ENCODE measurements at regions not wholly inside any gene's neighbourhood (a gene's known extent, or its start where the extent isn't known, plus 50 kb on each side); places are given as distances from the start of the nearest gene placed in this dataset.
A peak's percentile ranks its signal among the peaks of the same experiment; 100 is the strongest.

GRCh38 chr11:112318661-112319060 lies 58.0 kb upstream of the PLET1 start:
- intact Hi-C loops (cut with DNase I; ENCODE audit: low total_unique reads): no loop called here
- Histone ChIP-seq H3K27me3 (no peaks in the 10 kb centered on the region), H3K27ac (no peak overlapping the region), H3K4me3 (no peak overlapping the region), H3K9me3 (no peaks in the 10 kb centered on the region), H3K36me3 (no peaks in the 10 kb centered on the region), H3K4me1 (peaks cover 0 to 20% of the 10 kb centered on the region in 2 donors)
- no peak for DNase-seq (ENCODE audit: low spot score in 2 of 2)
- no peak for TF ChIP-seq CTCF (IDR thresholded peaks at IDR 0.05)
- TF ChIP-seq POLR2A (IDR thresholded peaks at IDR 0.05): no peak
- TF ChIP-seq POLR2AphosphoS5 (IDR thresholded peaks at IDR 0.05): no peak

- no peak for TF ChIP-seq POLR2AphosphoS5 (IDR thresholded peaks at IDR 0.05)
- TF ChIP-seq CTCF (IDR thresholded peaks at IDR 0.05): no peak
- TF ChIP-seq POLR2A (IDR thresholded peaks at IDR 0.05): no peak
- Histone ChIP-seq H3K27me3 (no peaks in the 10 kb centered on the region), H3K27ac (no peak overlapping the region), H3K9me3 (no peaks in the 10 kb centered on the region), H3K36me3 (no peaks in the 10 kb centered on the region), H3K4me3 (no peak overlapping the region), H3K4me1 (peaks cover 0 to 20% of the 10 kb centered on the region in 2 donors)
- peak; percentile 75 to 78 for DNase-seq (ENCODE audit: low spot score in 2 of 2)
- intact Hi-C loops (cut with DNase I; ENCODE audit: low total_unique reads): no loop called here
These were observed 60.0 kb upstream of the PLET1 start for GRCh38 chr11:112320668-112321067.

GRCh38 chr11:112321501-112322172 lies 61.0 kb upstream of the PLET1 start:
- TF ChIP-seq POLR2AphosphoS5 (IDR thresholded peaks at IDR 0.05): peak in 2 of 3 donors; percentile 60 to 84
- TF ChIP-seq CTCF (IDR thresholded peaks at IDR 0.05): no peak
- DNase-seq (ENCODE audit: low spot score in 2 of 2): peak; percentile 81 to 93
- H3K9me3 ChIP-seq: no peaks in the 10 kb centered on the region

GRCh38 chr11:112322173-112322790 lies 61.6 kb upstream of the PLET1 start:
- H3K9me3 ChIP-seq: no peaks in the 10 kb centered on the region
- intact Hi-C loops (cut with DNase I; ENCODE audit: low total_unique reads): no loop called here
- peaks cover 0 to 20% of the 10 kb centered on the region in 2 donors for H3K4me1 ChIP-seq
- peak in 1 of 2 donors; percentile 19 for DNase-seq (ENCODE audit: low spot score in 2 of 2)
- no peaks in the 10 kb centered on the region for H3K36me3 ChIP-seq
- H3K27ac ChIP-seq: peak overlapping the region; percentile 45 to 67
- H3K27me3 ChIP-seq: no peaks in the 10 kb centered on the region
- H3K4me3 ChIP-seq: no peak overlapping the region
- TF ChIP-seq CTCF (IDR thresholded peaks at IDR 0.05) (no peak), POLR2AphosphoS5 (IDR thresholded peaks at IDR 0.05) (no peak), POLR2A (IDR thresholded peaks at IDR 0.05) (no peak)

More at GRCh38 chr11:112321501-112322172, 61.0 kb upstream of the PLET1 start:
- no peak overlapping the region for H3K4me3 ChIP-seq
- H3K27me3 ChIP-seq: no peaks in the 10 kb centered on the region
- H3K36me3 ChIP-seq: no peaks in the 10 kb centered on the region
- intact Hi-C loops (cut with DNase I; ENCODE audit: low total_unique reads): no loop called here
- peaks cover 0 to 20% of the 10 kb centered on the region in 2 donors for H3K4me1 ChIP-seq
- H3K27ac ChIP-seq: peak overlapping the region; percentile 67 to 70

GRCh38 chr11:112334381-112334780 lies 73.7 kb upstream of the PLET1 start:
- TF ChIP-seq CTCF (IDR thresholded peaks at IDR 0.05) (no peak), POLR2A (IDR thresholded peaks at IDR 0.05) (no peak), POLR2AphosphoS5 (IDR thresholded peaks at IDR 0.05) (no peak)
- DNase-seq (ENCODE audit: low spot score in 2 of 2): no peak
- intact Hi-C loops (cut with DNase I; ENCODE audit: low total_unique reads): no loop called here
- Histone ChIP-seq H3K27me3 (no peaks in the 10 kb centered on the region), H3K4me1 (no peaks in the 10 kb centered on the region), H3K27ac (no peak overlapping the region), H3K36me3 (no peaks in the 10 kb centered on the region), H3K9me3 (no peaks in the 10 kb centered on the region), H3K4me3 (no peak overlapping the region)

Data from breast epithelium (tissue), 4 donors.